ENCODE measurements at regions not wholly inside any gene's neighbourhood (a gene's known extent, or its start where the extent isn't known, plus 50 kb on each side); places are given as distances from the start of the nearest gene placed in this dataset.

GRCh38 chr13:44234566-44234965 is 139.1 kb upstream of the SERP2 start (continued):
- TF ChIP-seq SAP30 (IDR thresholded peaks at IDR 0.05; ENCODE audit: insufficient read depth, insufficient replicate concordance, low read length) (no peak), KDM4A (IDR thresholded peaks at IDR 0.05; ENCODE audit: low read depth, low read length, severe bottlenecking) (no peak), CHD1 (IDR thresholded peaks at IDR 0.05; ENCODE audit: low read depth, low read length) (no peak), JUN (IDR thresholded peaks at IDR 0.05; ENCODE audit: low read depth, low read length) (no peak), ATF2 (IDR thresholded peaks at IDR 0.05; ENCODE audit: low read length) (no peak), POLR2A (IDR thresholded peaks at IDR 0.05; ENCODE audit: control extremely low read depth in 1 of 2, low read depth in 2 of 2, low read length in 2 of 2) (no peak), SIRT6 (IDR thresholded peaks at IDR 0.05; ENCODE audit: low read length) (no peak)
